Subcutaneous abdominal adipose tissue (tissue), 5 donors: ENCODE measurements at regions not wholly inside any gene's neighbourhood (a gene's known extent, or its start where the extent isn't known, plus 50 kb on each side); places are given as distances from the start of the nearest gene placed in this dataset.

Source experiments
- H3K27ac ChIP-seq: one replicate; pipeline ENCODE4 v1.7.0; 2013; ENCODE audit warnings: low read depth, mild to moderate bottlenecking, inconsistent platforms, low read length, moderate library complexity
- H3K27me3 ChIP-seq, 5 donors: one replicate each; pipeline ENCODE4 v1.7.0; 2013; ENCODE audit warnings: low read length in 5 of 5, inconsistent platforms in 1 of 5; ENCODE audit not compliant: control insufficient read depth in 5 of 5, insufficient read depth in 4 of 5
- H3K36me3 ChIP-seq, 5 donors: one replicate each; pipeline ENCODE4 v1.7.0; 2013; ENCODE audit warnings: low read length in 5 of 5; ENCODE audit not compliant: control insufficient read depth in 5 of 5, insufficient read depth in 5 of 5
- H3K4me1 ChIP-seq, 5 donors: one replicate each; pipeline ENCODE4 v1.7.0; 2013; ENCODE audit warnings: low read length in 5 of 5, mild to moderate bottlenecking in 3 of 5, moderate library complexity in 1 of 5; ENCODE audit not compliant: control insufficient read depth in 5 of 5, insufficient read depth in 5 of 5
- H3K4me3 ChIP-seq, 5 donors: one replicate each; pipeline ENCODE4 v1.7.0; 2013; ENCODE audit warnings: low read length in 5 of 5, low read depth in 1 of 5
- H3K9ac ChIP-seq, 5 donors: one replicate each; pipeline ENCODE4 v1.7.0; 2013; ENCODE audit warnings: low read length in 5 of 5, mild to moderate bottlenecking in 4 of 5, moderate library complexity in 3 of 5
- H3K9me3 ChIP-seq, 5 donors: one replicate each; pipeline ENCODE4 v1.7.0; 2013; ENCODE audit warnings: low read length in 5 of 5; ENCODE audit not compliant: control insufficient read depth in 5 of 5
- donor health status: healthy.
- donor health status: healthy.
- donor health status: healthy.
- donor health status: healthy.
- donor health status: healthy.

GRCh38 chr12:124170760-124171159 is 124.1 kb upstream of the RFLNA start:
- Histone ChIP-seq H3K9ac (no peak overlapping the region), H3K27ac (no peak overlapping the region), H3K27me3 (peaks cover 0 to 3% (median 0%) of the 10 kb centered on the region in 5 donors), H3K36me3 (no peaks in the 10 kb centered on the region), H3K9me3 (no peaks in the 10 kb centered on the region), H3K4me1 (no peaks in the 10 kb centered on the region), H3K4me3 (no peak overlapping the region)

DNA sequence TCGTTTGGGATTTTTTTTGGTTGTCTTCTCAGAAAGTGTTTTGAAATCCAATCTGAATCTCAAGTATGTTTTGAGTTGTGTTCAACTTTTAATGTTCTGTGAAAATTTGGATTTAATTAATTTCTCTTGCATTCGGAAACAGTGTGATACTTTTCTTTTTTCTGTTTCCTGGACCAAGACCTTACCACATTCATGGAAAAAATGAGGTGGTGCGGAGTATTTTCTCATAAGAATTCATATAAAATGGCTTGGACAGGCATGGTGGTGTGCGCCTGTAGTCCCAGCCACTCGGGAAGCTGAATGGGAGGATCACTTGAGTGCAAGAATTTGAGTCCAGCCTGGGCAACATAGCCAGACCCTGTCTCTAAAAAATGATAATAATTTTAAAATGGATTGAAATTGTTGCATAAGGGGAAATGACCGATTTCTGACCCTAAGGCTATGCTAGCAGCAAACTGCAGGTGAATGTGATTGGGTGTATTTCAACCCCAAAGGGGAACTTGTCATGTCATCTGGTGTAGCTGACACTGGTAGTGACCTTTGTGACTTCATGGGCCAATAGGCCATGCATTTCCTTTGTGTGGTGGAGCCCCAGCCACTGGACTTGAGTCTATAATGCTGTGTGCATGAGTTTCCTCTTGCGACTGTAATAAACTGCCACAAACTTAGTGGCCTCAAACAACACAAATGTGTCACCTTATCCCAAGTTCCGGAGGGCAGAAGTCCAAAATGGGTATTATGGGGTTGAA is 123.5 kb upstream of the RFLNA start:
- Histone ChIP-seq H3K4me3 (no peak overlapping the region), H3K27me3 (peaks cover 0 to 3% (median 0%) of the 10 kb centered on the region in 5 donors), H3K9ac (no peak overlapping the region), H3K27ac (no peak overlapping the region), H3K4me1 (no peaks in the 10 kb centered on the region), H3K9me3 (no peaks in the 10 kb centered on the region), H3K36me3 (no peaks in the 10 kb centered on the region)

DNA sequence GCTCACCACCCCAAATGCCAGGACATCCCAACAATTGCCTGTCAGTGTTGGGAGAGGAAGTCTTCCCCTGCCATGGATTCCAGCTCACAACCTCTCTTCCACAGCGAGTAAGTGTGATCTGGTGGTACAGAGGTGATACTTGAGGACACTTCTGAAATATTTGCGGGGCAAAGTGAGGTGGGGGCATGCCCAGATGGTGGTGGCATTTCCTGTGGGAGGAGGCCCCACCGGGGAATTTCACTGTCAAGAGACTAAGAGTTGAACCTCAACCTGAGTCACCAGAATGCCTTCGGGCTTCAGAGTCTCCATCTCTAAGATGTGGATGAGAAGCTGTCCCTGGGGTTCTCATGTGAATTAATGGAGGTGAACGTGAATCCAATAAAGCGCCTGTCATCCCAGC is 122.3 kb upstream of the RFLNA start:
- H3K27ac ChIP-seq: no peak overlapping the region
- no peak overlapping the region for H3K9ac ChIP-seq
- no peaks in the 10 kb centered on the region for H3K36me3 ChIP-seq
- H3K4me3 ChIP-seq: no peak overlapping the region
- no peaks in the 10 kb centered on the region for H3K4me1 ChIP-seq
- H3K27me3 ChIP-seq: peaks cover 0 to 3% (median 0%) of the 10 kb centered on the region in 5 donors
- no peaks in the 10 kb centered on the region for H3K9me3 ChIP-seq

DNA sequence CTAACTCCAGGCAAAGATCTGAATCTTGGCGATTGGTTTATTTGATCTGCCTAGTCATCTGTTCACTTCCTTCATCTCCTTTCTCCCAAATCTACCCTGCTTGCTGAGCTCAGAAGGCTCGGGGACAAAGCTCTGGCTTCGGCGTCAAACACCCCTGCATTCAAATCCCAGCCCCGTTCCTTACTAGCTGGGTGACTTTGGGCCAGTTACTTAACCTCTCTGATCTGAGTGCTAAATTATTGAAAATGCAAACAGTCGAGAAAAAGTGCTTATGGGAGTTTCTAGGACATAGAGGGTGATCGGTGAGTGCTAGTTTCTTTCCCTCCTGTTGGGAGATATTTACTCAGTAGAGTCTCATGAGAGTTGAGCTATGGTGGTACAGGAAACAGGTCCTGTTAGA is 121.2 kb upstream of the RFLNA start:
- H3K4me1 ChIP-seq: no peaks in the 10 kb centered on the region
- no peak overlapping the region for H3K4me3 ChIP-seq
- H3K36me3 ChIP-seq: no peaks in the 10 kb centered on the region
- H3K9me3 ChIP-seq: no peaks in the 10 kb centered on the region
- H3K27ac ChIP-seq: no peak overlapping the region
- peaks cover 0 to 3% (median 0%) of the 10 kb centered on the region in 5 donors for H3K27me3 ChIP-seq
- no peak overlapping the region for H3K9ac ChIP-seq

DNA sequence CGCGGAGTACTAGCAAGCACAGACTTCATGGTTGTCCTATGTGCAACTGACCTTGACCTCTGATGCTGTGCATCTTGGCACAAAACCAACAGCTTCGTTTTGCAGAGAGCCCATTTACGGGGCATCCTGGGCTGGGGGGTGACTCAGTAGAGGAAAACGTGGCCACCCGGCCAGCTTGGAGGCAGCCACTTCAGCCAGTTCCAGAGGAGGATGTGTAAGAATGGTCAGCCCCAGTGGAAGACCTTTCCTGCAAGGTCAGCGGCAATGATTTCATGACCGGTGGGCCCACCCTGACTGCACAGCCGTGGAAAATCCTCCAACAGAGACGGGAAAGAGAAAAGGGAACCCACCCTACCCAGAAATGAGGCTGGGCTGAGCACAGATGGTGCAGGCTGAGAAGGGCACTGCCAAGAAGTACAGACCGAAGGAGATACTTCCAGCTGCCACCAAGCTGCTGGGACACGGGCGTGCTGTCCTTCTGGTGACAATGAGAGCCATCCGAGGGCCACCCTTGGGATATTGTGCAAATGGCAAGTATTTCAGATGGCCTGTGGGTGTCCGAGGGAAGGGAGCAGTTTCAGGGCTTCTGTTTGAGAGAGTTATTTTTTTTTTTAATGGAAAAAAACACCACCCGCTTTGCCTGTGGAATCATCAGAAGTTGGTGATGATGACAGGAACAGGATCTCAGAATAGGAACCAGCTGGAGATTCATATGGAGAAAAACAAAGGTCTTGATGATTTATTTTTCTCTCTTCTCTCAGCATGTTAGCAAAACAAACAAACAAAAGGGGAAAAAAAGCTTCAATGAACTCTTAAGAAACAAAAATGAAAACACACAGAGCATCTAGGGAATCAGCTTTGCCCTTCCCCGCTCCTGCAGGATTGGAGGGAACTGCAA is 120.2 kb upstream of the RFLNA start:
- H3K9ac ChIP-seq: no peak overlapping the region
- no peak overlapping the region for H3K27ac ChIP-seq
- peaks cover 0 to 3% (median 0%) of the 10 kb centered on the region in 5 donors for H3K27me3 ChIP-seq
- no peak overlapping the region for H3K4me3 ChIP-seq
- no peaks in the 10 kb centered on the region for H3K4me1 ChIP-seq
- no peaks in the 10 kb centered on the region for H3K9me3 ChIP-seq
- H3K36me3 ChIP-seq: no peaks in the 10 kb centered on the region

GRCh38 chr12:124175704-124176103 is 119.2 kb upstream of the RFLNA start:
- Histone ChIP-seq H3K4me3 (no peak overlapping the region), H3K4me1 (no peaks in the 10 kb centered on the region), H3K9me3 (no peaks in the 10 kb centered on the region), H3K27me3 (peaks cover 0 to 3% (median 0%) of the 10 kb centered on the region in 5 donors), H3K36me3 (no peaks in the 10 kb centered on the region), H3K27ac (no peak overlapping the region), H3K9ac (no peak overlapping the region)

DNA sequence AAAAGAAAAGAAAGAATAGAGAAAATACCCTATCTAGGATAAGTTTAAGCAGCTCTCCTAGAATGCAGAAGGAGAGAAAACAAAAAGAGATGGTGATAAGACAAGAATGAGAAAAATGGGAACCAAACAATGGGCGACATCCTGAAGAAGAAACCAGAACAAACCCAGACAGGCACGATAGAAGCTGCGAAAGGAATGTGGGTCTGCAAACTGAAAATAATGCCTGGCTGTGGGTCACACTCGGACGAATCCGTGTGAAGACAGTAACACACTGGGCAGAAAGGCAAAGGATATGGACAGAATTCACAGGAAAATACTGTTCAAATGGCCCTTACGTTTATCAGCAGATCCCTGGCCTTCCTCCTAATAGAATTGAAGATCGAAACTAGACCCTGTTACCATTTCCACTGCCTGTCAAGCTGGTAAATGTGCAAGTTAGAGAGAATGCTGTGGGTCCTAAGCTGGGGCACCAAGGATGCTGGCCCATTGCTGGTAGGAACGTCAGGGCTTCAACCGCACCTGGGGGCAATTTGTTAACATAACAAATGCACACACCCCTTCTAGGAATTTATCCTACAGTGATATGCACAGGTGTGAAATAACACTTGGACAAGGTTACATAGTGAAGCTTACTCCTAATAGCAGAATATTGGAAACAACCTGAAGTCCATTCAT is 117.5 kb upstream of the RFLNA start:
- H3K27ac ChIP-seq: no peak overlapping the region

DNA sequence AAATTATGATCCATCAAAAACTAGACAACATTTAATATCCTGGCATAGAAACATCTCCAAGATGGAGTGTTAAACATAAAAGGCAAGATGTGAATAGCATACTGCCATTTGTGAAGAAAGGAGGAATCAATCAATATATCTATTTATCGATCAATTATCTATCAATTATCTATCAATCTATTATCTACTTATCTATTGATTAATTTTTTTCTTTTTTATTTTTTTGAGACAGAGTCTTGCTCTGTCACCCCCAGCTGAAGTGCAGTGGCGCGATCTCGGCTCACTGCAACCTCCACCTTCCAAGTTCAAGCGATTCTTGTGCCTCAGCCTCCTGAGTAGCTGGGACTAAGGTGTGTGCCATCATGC is 117.0 kb upstream of the RFLNA start:
- no peak overlapping the region for H3K4me3 ChIP-seq
- H3K27me3 ChIP-seq: no peaks in the 10 kb centered on the region
- no peaks in the 10 kb centered on the region for H3K36me3 ChIP-seq
- H3K9ac ChIP-seq: no peak overlapping the region
- H3K4me1 ChIP-seq: no peaks in the 10 kb centered on the region
- no peak overlapping the region for H3K27ac ChIP-seq
- H3K9me3 ChIP-seq: no peaks in the 10 kb centered on the region

More for the DNA sequence above, 117.5 kb upstream of the RFLNA start:
- no peak overlapping the region for H3K4me3 ChIP-seq
- H3K36me3 ChIP-seq: no peaks in the 10 kb centered on the region
- no peak overlapping the region for H3K9ac ChIP-seq
- H3K27me3 ChIP-seq: peaks cover 0 to 3% (median 0%) of the 10 kb centered on the region in 5 donors
- no peaks in the 10 kb centered on the region for H3K9me3 ChIP-seq
- no peaks in the 10 kb centered on the region for H3K4me1 ChIP-seq

- H3K4me1 ChIP-seq: no peaks in the 10 kb centered on the region
- H3K27ac ChIP-seq: no peak overlapping the region
- no peak overlapping the region for H3K4me3 ChIP-seq
- H3K9ac ChIP-seq: no peak overlapping the region
- no peaks in the 10 kb centered on the region for H3K27me3 ChIP-seq
- no peaks in the 10 kb centered on the region for H3K36me3 ChIP-seq
- H3K9me3 ChIP-seq: no peaks in the 10 kb centered on the region
These were observed 114.8 kb upstream of the RFLNA start for GRCh38 chr12:124179936-124180607.
